ENCODE measurements at regions not wholly inside any gene's neighbourhood (a gene's known extent, or its start where the extent isn't known, plus 50 kb on each side); places are given as distances from the start of the nearest gene placed in this dataset.
"Not testable (repeated sequence)": the region's sequence is repeated elsewhere in the genome, so short reads cannot be mapped to it uniquely, and the experiment has no call there.

- CTCF ChIA-PET; H3K27ac Mint-ChIP-seq; DNase-seq; POLR2A ChIA-PET; intact Hi-C loops (cut with micrococcal nuclease); ATAC-seq (ENCODE audit: low read depth); H3K4me2 ChIP-seq (replicated peaks; ENCODE audit: low read depth, low read length, poor library complexity, severe bottlenecking); H3K27ac ChIP-seq (ENCODE audit: low read length in 2 of 2); H3K27me3 ChIP-seq (replicated peaks in 1 of 4; ENCODE audit: control extremely low read depth in 1 of 4, control insufficient read depth in 3 of 4, insufficient read depth in 4 of 4, low read length in 3 of 4); H3K79me2 ChIP-seq (ENCODE audit: control insufficient read depth, insufficient read depth, low read length); H3K9me3 ChIP-seq (ENCODE audit: control extremely low read depth in 1 of 3, control insufficient read depth in 2 of 3, insufficient read depth in 1 of 3, low read length in 2 of 3); H3K4me3 ChIP-seq (ENCODE audit: control extremely low read depth in 1 of 5, extremely low read depth in 1 of 5, insufficient read depth in 1 of 5, low read depth in 2 of 5, low read length in 4 of 5); H2AFZ ChIP-seq (ENCODE audit: insufficient read depth, low read depth, low read length, poor library complexity, severe bottlenecking); H3K4me3 Mint-ChIP-seq; H3K9ac ChIP-seq (ENCODE audit: low read length); H3K4me1 ChIP-seq (ENCODE audit: control insufficient read depth in 2 of 2, insufficient read depth in 2 of 2, low read length in 2 of 2); H3K36me3 ChIP-seq (replicated peaks in 1 of 2; ENCODE audit: control extremely low read depth in 1 of 2, control insufficient read depth in 1 of 2, extremely low read depth in 1 of 2, insufficient read depth in 2 of 2, low read length in 1 of 2); H3K27me3 Mint-ChIP-seq; H3K9me3 Mint-ChIP-seq (ENCODE audit: insufficient read depth); H3K4me1 Mint-ChIP-seq; H4K20me1 ChIP-seq (ENCODE audit: control insufficient read depth, insufficient read depth, low read length, poor library complexity, severe bottlenecking): not testable (repeated sequence)
- no CpG with 5 or more reads among the region's 4 CpGs for WGBS (ENCODE audit: insufficient coverage)
These were observed 141.6 kb downstream of the TP53TG3F start for GRCh38 chr16:33601029-33601428.

DNA sequence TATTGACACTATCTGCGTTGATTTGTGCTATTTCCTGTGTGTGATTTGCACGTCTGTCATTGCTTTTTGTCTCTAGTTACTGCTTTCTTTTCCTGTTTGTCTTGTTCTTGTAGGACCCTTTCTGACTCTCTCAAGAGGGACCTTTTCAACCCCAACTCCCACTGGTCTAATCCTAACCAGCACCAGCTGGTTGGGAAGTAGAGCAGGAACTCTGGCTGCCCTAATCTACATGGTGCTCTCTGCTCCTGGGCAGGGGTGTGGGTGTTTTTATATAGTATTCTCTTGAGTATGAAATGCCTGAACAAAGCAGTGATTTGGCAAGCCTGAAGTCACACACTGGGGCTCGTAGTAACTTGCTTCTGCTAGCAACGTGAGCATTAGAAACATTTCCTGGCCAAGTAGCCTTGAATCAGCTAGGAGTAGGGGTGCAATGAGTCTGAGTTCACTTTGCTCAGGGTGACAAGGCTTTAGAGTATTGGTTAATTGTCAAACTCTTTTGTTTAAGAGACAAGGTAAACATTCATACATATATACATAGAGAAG is 164.2 kb downstream of the TP53TG3F start:
- POLR2A ChIA-PET; H3K36me3 ChIP-seq (replicated peaks in 1 of 2; ENCODE audit: control extremely low read depth in 1 of 2, control insufficient read depth in 1 of 2, extremely low read depth in 1 of 2, insufficient read depth in 2 of 2, low read length in 1 of 2); H3K4me1 ChIP-seq (ENCODE audit: control insufficient read depth in 2 of 2, insufficient read depth in 2 of 2, low read length in 2 of 2); H2AFZ ChIP-seq (ENCODE audit: insufficient read depth, low read depth, low read length, poor library complexity, severe bottlenecking); intact Hi-C loops (cut with micrococcal nuclease); ATAC-seq (ENCODE audit: low read depth); H3K9me3 Mint-ChIP-seq (ENCODE audit: insufficient read depth); H3K4me3 ChIP-seq (ENCODE audit: control extremely low read depth in 1 of 5, extremely low read depth in 1 of 5, insufficient read depth in 1 of 5, low read depth in 2 of 5, low read length in 4 of 5); CTCF ChIA-PET; H3K27me3 Mint-ChIP-seq; H3K9ac ChIP-seq (ENCODE audit: low read length); H3K9me3 ChIP-seq (ENCODE audit: control extremely low read depth in 1 of 3, control insufficient read depth in 2 of 3, insufficient read depth in 1 of 3, low read length in 2 of 3); H3K27ac ChIP-seq (ENCODE audit: low read length in 2 of 2); H3K27ac Mint-ChIP-seq; DNase-seq; H3K4me1 Mint-ChIP-seq; H3K4me3 Mint-ChIP-seq; H3K79me2 ChIP-seq (ENCODE audit: control insufficient read depth, insufficient read depth, low read length); H3K4me2 ChIP-seq (replicated peaks; ENCODE audit: low read depth, low read length, poor library complexity, severe bottlenecking); H3K27me3 ChIP-seq (replicated peaks in 1 of 4; ENCODE audit: control extremely low read depth in 1 of 4, control insufficient read depth in 3 of 4, insufficient read depth in 4 of 4, low read length in 3 of 4); H4K20me1 ChIP-seq (ENCODE audit: control insufficient read depth, insufficient read depth, low read length, poor library complexity, severe bottlenecking): not testable (repeated sequence)
- no CpG with 5 or more reads among the region's 4 CpGs for WGBS (ENCODE audit: insufficient coverage)

DNA sequence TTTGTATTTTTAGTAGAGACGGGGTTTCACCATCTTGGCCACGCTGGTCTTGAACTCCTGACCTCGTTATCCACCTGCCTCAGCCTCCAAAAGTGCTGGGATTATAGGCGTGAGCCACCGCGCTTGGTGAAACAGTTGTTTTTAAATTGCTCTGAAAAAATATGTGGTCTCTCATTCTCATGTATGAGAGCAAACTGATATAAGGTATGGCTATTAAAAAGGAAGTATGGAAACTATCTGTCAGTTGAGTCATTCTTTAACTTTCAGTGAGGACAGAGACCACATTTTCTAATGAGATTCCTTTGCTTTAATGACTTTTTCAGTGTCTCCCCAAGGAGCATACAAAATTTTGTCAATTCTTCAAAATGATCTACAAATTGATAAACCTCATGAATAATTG is 169.5 kb downstream of the TP53TG3F start:
- H3K27ac Mint-ChIP-seq, H3K4me3 Mint-ChIP-seq: not testable (repeated sequence)
- WGBS (ENCODE audit: insufficient coverage), result no CpG with 5 or more reads among the region's 6 CpGs

DNA sequence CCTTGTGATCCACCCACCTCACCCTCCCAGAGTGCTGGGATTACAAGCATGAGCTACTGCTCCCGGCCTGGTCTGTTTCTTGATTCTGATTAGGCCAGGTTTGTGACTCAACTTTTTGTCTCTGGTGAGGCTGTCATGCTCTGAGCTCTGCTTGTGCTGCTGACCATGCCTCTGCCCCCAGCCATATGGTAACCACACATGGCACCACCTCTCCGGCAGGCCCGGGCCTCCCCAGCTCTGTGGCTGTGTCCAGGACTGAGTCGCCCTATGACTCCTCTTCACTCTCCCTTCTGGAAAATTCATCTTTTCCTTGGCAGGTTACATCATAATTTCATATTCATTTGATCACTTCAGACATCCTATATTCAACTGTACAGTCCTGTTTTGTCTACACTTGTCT is 172.3 kb downstream of the TP53TG3F start:
- H3K79me2 ChIP-seq (ENCODE audit: control insufficient read depth, insufficient read depth, low read length); H3K27me3 Mint-ChIP-seq; DNase-seq; H3K4me1 Mint-ChIP-seq; H3K4me2 ChIP-seq (replicated peaks; ENCODE audit: low read depth, low read length, poor library complexity, severe bottlenecking); intact Hi-C loops (cut with micrococcal nuclease); H3K9me3 Mint-ChIP-seq (ENCODE audit: insufficient read depth); POLR2A ChIA-PET; H3K4me1 ChIP-seq (ENCODE audit: control insufficient read depth in 2 of 2, insufficient read depth in 2 of 2, low read length in 2 of 2); H3K27ac Mint-ChIP-seq; ATAC-seq (ENCODE audit: low read depth); H4K20me1 ChIP-seq (ENCODE audit: control insufficient read depth, insufficient read depth, low read length, poor library complexity, severe bottlenecking); H2AFZ ChIP-seq (ENCODE audit: insufficient read depth, low read depth, low read length, poor library complexity, severe bottlenecking); H3K9me3 ChIP-seq (ENCODE audit: control extremely low read depth in 1 of 3, control insufficient read depth in 2 of 3, insufficient read depth in 1 of 3, low read length in 2 of 3); H3K27me3 ChIP-seq (replicated peaks in 1 of 4; ENCODE audit: control extremely low read depth in 1 of 4, control insufficient read depth in 3 of 4, insufficient read depth in 4 of 4, low read length in 3 of 4); H3K4me3 Mint-ChIP-seq; H3K9ac ChIP-seq (ENCODE audit: low read length); H3K36me3 ChIP-seq (replicated peaks in 1 of 2; ENCODE audit: control extremely low read depth in 1 of 2, control insufficient read depth in 1 of 2, extremely low read depth in 1 of 2, insufficient read depth in 2 of 2, low read length in 1 of 2); H3K4me3 ChIP-seq (ENCODE audit: control extremely low read depth in 1 of 5, extremely low read depth in 1 of 5, insufficient read depth in 1 of 5, low read depth in 2 of 5, low read length in 4 of 5); CTCF ChIA-PET; H3K27ac ChIP-seq (ENCODE audit: low read length in 2 of 2): not testable (repeated sequence)
- 100% methylated on average over 2 of the region's 4 CpGs for WGBS (ENCODE audit: insufficient coverage)

More for the DNA sequence above, 169.5 kb downstream of the TP53TG3F start:
- H4K20me1 ChIP-seq (ENCODE audit: control insufficient read depth, insufficient read depth, low read length, poor library complexity, severe bottlenecking); POLR2A ChIA-PET; H2AFZ ChIP-seq (ENCODE audit: insufficient read depth, low read depth, low read length, poor library complexity, severe bottlenecking); H3K9me3 ChIP-seq (ENCODE audit: control extremely low read depth in 1 of 3, control insufficient read depth in 2 of 3, insufficient read depth in 1 of 3, low read length in 2 of 3); H3K27me3 Mint-ChIP-seq; H3K4me1 Mint-ChIP-seq; intact Hi-C loops (cut with micrococcal nuclease); H3K4me1 ChIP-seq (ENCODE audit: control insufficient read depth in 2 of 2, insufficient read depth in 2 of 2, low read length in 2 of 2); H3K4me3 ChIP-seq (ENCODE audit: control extremely low read depth in 1 of 5, extremely low read depth in 1 of 5, insufficient read depth in 1 of 5, low read depth in 2 of 5, low read length in 4 of 5); H3K27ac ChIP-seq (ENCODE audit: low read length in 2 of 2); DNase-seq; H3K27me3 ChIP-seq (replicated peaks in 1 of 4; ENCODE audit: control extremely low read depth in 1 of 4, control insufficient read depth in 3 of 4, insufficient read depth in 4 of 4, low read length in 3 of 4); ATAC-seq (ENCODE audit: low read depth); H3K4me2 ChIP-seq (replicated peaks; ENCODE audit: low read depth, low read length, poor library complexity, severe bottlenecking); CTCF ChIA-PET; H3K79me2 ChIP-seq (ENCODE audit: control insufficient read depth, insufficient read depth, low read length); H3K9ac ChIP-seq (ENCODE audit: low read length); H3K9me3 Mint-ChIP-seq (ENCODE audit: insufficient read depth); H3K36me3 ChIP-seq (replicated peaks in 1 of 2; ENCODE audit: control extremely low read depth in 1 of 2, control insufficient read depth in 1 of 2, extremely low read depth in 1 of 2, insufficient read depth in 2 of 2, low read length in 1 of 2): not testable (repeated sequence)

Data from B cell (primary cell).